EH (cell line): ENCODE measurements at regions not wholly inside any gene's neighbourhood (a gene's known extent, or its start where the extent isn't known, plus 50 kb on each side); places are given as distances from the start of the nearest gene placed in this dataset.
"Not testable (repeated sequence)": the region's sequence is repeated elsewhere in the genome, so short reads cannot be mapped to it uniquely, and the experiment has no call there.

Experiments
- DNase-seq: peaks from one replicate; pipeline ENCODE4 v3.0.0-alpha.2; 2015; ENCODE audit warnings: low read depth

DNA sequence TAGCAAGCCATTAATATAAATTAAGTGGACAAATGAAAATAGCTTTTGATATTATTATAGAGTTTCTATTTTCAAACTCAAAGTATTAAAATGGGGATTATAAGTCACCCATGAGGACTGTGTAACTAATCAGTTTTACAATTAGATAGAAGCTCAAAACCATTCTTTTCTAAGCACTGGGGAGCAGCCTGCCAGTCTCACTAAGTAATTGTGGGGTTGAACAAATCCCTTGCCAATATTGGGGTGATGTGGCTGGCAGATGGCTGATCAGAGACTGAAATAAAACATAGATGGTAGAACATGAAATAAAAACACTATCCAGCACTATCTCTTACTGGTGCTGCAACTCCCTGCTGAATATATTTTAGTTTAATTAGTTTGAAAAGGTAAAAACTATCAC lies 353.2 kb downstream of the FLRT2 start:
- DNase-seq = no peak

DNA sequence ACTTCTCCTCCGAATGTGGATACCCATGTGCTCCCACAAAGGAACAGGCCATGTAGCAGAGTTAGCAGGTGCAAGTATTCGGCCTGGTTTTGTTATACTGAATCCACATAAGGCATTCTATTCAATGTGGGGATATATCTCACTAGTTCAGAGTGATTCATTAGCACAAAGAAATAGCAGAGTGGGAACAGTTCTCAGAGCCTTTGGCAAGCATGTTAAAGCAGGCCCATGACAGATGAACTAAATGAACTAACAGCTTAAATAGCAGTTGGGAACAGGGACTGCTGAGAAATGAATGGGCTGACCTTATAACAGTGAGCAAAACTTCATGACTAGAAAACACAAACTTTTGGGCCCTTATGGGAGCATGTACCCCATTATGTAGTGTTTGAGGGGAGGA lies 352.0 kb downstream of the FLRT2 start:
- DNase-seq = no peak

- no peak for DNase-seq
Observed at GRCh38 chr14:85878874-85879273, 348.9 kb downstream of the FLRT2 start.

DNA sequence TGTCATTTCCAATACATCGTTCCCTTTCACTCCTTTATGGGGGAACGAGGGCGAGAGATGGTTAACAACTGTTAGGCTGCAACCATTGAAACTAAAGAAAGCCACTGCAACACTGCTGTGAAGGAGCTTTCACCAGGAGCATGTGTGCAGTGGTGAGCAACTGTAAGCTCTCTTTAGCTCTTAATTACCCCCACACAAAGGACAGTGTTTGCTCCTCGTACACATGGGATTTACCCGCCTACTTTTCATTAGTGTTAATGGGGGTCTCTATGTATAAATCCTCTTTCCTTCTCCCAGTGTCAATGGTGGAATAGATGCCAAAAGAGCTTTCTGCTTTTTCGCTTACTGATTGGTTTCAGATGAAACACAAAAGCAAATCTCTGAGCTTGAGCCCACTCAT lies 343.1 kb downstream of the FLRT2 start:
- DNase-seq = no peak

GRCh38 chr14:85867450-85867849 lies 337.5 kb downstream of the FLRT2 start:
- DNase-seq = no peak

DNA sequence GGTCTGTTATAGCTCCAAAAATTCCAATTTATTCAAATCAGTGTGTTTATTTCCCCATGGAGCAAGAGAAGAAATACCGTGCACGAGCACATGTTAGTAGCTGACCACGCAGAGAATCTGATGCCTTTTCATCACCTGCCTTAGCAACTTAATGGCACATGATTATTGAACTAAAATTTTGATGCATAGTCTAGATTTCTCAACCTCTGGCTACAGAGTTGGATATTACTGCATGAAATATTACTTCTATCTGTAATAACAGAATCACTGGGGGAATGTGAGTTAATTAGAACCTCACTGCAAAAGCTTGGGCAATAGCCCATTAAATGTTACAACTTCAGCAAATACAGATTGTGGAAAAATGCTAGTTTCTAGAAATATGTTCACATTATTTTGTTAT lies 335.8 kb downstream of the FLRT2 start:
- no peak for DNase-seq

- no peak for DNase-seq
Observed at GRCh38 chr14:85858634-85859033, 328.7 kb downstream of the FLRT2 start.

DNA sequence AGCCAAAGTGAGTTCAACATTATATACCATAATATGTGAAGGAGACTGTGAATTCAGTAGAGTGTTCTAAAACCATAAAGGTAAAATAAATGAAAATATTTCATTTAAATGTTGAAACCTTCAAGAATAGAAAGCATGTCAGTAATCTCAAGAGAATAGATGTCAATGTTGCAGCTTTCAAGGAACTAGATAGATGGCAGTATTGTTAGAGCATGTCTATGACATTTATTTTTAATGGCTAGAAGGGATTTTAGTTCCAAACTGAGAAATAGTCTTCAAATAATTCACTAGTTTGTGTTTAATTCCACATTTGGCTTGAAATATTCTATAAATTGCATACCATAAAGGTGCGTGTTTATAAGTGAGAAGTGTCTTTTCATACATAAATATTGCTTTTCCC lies 326.5 kb downstream of the FLRT2 start:
- DNase-seq = no peak

DNA sequence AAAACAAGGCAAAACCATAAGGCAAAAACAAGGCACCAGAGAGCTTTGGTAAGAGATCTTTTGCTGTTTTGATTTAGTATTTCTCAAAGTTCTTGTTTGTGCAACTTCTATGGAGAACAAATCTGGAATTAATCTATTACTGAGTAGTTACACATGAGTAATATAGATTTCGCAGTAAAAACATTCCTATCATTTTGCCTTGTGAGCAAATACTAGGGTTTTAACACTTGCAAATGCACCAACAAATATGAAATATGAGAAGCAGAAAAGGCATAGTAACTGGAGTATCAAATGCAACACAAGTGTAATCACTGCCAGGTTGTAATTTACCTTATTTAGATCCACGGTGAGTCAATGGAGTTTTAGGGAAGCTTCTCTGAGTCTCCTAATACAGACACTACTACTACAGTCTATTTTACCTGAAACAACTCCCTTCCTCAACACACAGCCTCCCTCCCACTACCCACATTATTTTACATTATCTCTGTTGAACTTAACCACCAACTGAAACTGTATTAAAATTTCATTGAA lies 324.1 kb downstream of the FLRT2 start:
- no peak for DNase-seq

DNA sequence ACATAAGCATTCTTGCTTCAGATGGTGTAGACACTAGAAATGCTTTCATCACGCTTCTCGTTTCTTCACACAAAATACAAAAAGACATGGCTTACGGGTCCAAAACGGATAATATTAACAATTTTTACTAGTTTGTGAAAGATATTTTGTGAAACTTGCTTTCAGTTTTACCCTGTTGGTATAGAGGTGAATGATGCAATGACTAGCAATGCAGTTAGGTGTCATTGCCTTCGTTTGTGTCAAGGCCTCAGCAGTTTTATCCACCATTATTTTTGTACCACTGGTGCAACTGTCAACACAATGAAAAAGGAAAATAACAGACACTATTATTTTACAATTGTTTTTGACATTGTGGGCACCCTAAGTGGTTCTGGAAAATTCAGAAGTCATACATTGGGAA lies 323.0 kb downstream of the FLRT2 start:
- no peak for DNase-seq

DNA sequence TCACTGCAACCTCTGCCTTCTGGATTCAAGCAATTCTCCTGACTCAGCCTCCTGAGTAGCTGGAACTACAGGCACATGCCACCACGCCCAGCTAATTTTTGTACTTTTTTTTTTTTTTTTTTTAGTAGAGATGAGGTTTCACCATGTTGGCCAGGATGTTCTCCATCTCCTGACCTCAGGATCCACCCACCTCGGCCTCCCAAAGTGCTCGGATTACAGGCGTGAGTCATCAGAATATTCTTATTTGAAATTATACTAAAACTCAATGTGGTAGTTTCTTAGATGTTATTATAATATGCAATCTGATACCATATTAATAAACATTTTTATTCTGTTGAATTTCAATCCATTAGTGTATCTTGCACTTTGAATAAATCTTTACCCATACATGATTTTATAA lies 322.2 kb downstream of the FLRT2 start:
- DNase-seq = not testable (repeated sequence)

DNA sequence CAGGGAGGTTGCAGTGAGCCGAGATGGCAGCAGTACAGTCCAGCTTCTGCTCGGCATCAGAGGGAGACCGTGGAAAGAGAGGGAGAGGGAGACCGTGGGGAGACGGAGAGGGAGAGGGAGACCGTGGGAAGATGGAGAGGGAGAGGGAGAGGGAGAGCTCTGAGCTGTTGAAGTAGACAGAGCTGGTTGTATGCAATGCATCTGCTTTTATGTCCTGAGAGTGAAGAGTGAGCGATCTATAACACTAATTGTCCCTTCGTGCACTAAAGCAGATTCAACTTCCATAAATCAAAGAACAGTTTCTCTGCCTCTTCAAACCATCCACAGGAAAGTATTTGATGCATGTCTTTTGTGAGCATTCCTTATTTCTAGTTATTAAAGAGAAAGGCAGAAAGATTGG lies 300.6 kb downstream of the FLRT2 start:
- DNase-seq = not testable (repeated sequence)

DNA sequence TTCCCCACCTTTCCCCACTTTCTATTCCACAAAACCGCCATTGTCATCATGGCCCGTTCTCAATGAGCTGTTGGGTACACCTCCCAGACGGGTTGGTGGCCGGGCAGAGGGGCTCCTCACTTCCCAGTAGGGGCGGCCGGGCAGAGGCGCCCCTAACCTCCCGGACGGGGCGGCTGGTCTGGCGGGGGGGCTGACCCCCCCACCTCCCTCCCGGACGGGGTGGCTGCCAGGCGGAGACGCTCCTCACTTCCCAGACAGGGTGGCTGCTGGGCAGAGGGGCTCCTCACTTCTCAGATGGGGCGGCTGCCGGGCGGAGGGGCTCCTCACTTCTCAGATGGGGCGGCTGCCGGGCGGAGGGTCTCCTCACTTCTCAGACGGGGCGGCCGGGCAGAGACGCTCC lies 299.7 kb downstream of the FLRT2 start:
- DNase-seq = not testable (repeated sequence)

DNA sequence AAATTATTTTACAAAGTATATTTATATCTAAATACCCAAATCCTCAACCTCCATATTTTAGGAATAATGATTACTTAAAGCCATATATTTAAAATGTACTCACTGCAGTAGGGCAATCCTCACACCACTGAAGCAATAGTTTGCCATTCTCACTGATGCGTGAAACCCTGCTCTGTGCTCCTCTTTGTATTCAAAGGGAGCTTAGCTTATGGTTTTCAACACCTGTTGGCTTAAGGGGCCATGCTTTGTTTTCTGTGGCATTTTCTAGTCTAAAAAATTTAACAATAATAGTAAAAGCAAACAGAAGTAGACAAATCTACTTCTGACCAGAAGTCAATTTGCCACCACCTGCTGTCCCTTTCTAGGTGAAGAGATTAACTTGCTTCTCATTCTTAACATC lies 294.6 kb downstream of the FLRT2 start:
- no peak for DNase-seq

DNA sequence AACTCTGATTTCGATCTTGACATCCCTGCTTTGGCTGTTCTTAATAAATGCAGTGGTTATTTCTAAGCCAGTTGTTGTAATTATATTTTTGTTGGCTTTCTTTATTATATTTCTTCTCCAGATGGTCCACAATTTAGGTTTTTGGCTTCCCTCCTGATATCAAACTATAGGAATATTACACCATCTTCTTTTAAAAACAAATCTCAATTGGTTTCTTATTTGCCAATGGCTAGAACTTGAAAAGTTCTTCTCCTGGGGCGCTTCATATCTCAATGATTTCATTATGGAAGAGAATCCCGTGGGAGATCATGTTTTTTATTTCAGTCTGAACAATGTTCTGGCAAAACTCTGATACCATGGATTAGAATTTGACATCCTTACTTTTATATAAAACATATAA lies 292.3 kb downstream of the FLRT2 start:
- no peak for DNase-seq

- no peak for DNase-seq
Observed at GRCh38 chr14:85817430-85817829, 287.5 kb downstream of the FLRT2 start.

- DNase-seq = no peak
Observed at GRCh38 chr14:85813040-85813439, 283.1 kb downstream of the FLRT2 start.

DNA sequence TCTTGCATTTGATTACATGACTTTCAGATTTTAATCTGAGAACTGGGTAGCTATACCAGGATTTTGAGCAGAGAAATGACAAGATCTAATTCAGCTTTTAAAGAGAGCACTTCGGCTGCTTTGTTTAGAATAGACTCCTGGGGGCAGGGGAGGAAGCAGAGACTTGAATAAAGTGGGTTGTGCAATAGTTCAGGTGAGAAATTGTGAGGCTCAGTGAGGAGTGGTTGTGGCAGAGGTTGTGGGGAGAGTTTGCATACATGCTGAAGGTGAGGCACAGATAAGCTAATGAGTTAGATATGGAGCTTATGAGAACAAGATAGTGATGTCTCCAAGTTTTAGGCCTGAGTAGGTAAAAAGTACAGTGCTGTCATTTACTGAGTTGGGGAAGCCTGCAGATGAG lies 281.4 kb downstream of the FLRT2 start:
- DNase-seq = no peak

DNA sequence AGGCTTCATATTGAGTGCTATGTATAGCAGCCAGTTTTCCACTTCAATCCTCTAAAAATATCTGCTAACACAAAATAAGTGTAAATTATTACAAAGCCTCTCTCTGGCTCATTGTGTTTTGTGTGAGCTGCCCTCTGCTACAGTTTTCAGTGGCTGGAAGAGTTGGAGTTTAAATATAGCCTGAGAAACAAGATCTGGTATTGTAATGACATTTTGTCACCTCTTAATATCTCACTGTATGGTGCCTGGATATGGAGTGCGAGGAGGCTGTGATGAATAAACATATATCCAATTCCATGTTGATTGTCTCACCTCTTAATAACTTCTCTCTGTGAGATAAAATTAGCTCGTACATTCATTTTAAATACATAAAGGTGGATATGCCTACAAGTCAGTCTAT lies 269.7 kb downstream of the FLRT2 start:
- no peak for DNase-seq

DNA sequence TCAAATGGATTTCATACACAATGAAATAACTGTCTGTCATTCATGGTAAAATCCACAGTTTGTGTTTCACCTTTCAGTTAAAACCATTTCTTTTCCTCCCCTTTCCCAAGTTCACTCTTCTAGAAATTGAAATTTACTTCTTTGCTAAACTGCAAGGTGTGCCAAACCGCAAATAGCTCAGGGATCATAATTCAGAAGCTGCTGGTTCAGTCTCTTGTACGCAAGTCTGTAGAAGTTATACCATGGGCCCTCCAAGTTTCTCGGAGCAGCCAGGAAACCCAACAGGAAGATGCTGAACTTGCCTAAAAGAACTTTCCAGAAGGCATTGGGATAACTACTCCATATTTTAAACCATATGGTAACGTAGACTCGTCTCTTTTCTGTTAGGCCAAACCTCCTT lies 268.9 kb downstream of the FLRT2 start:
- no peak for DNase-seq

- no peak for DNase-seq
Observed at GRCh38 chr14:85793533-85793932, 263.6 kb downstream of the FLRT2 start.

GRCh38 chr14:85789506-85789905 lies 259.6 kb downstream of the FLRT2 start:
- no peak for DNase-seq

DNA sequence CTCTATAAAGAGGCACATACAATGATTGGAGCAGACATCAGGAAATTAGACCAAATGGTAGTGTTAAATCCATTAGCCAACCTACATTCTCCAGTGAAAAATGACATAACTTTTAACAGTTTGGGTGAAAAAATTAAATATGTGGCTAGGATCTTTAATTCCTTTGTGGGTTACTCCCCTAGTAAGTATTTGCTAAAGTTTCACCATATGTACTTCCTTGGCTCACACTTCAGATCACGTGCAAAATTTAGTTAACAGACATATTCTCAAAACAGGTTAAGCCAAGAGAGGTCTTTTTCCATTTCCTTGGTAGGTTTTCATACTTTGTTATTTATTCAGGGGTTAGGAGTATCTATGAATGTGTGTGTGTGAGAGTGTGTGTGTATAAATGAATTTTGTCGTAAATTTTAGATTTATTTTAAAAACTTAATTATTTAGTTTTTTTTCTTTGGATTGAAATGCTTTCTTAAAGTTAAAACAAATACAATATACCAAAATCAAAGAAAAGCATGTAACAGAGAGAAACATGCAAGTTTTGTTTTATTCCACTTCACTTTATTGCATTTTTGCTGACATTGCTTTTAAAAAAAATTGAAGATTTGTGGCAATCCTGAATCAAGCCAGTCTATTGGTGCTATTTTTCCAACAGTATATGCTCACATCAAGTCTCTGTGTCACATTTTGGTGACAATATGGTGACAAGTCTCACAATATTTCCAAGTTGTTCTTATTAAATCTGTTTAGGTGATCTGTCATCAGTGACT lies 258.7 kb downstream of the FLRT2 start:
- no peak for DNase-seq

DNA sequence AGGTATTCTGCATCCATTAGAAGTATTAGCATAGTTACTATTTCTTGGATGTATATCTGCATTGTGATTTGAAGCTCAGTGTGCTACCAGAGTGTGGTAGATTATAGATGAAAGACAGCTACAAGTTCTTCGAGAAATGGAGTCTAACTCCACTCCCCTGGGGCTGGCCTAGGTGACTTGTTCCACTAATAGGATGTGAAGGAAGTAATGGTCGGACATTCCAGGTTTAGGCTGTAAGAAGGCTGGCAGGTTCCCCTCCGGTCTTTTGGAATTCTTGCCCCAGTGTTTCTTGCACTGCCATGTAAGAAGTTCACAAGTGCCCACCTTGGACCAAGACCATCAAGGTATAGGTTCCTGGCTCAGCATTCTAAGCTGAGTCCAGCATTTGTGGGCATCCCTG lies 236.4 kb downstream of the FLRT2 start:
- DNase-seq = no peak
